ENCODE measurements at regions not wholly inside any gene's neighbourhood (a gene's known extent, or its start where the extent isn't known, plus 50 kb on each side); places are given as distances from the start of the nearest gene placed in this dataset.
A peak's percentile ranks its signal among the peaks of the same experiment; 100 is the strongest.

DNA sequence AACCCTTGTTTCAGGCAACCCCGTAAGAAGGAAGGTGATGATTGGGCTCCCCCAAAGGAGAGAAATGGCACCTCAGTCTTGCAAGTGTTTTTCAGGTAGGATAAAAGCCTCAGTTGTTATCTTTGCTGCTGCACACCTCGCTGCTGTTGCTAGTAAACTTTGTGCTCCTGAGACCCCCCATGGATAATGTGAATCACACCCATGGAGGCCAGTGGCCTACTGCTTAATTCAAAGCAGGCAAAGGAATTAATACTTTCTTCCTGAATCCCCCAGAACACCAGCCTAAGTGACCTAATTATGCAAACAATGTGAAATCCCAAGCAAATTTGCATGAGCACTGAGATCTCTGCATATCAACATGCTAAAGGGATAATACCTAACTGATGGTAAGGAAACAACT, 337.5 kb downstream of the GRIA2 start:
- DNase-seq: no peak

- DNase-seq: no peak
Observed at GRCh38 chr4:157550028-157550427, 329.5 kb downstream of the GRIA2 start.

- DNase-seq: no peak
Observed at GRCh38 chr4:157527954-157528353, 307.4 kb downstream of the GRIA2 start.

- peak in 1 of 51 donors; percentile 4 for DNase-seq
Observed at GRCh38 chr4:157521906-157522305, 301.4 kb downstream of the GRIA2 start.

GRCh38 chr4:157514711-157515110, 294.2 kb downstream of the GRIA2 start:
- no peak for DNase-seq

GRCh38 chr4:157509341-157509740, 288.8 kb downstream of the GRIA2 start:
- peak in 2 of 51 donors; percentile 0 to 7 for DNase-seq

GRCh38 chr4:157502656-157503055, 282.1 kb downstream of the GRIA2 start:
- peak in 2 of 51 donors; percentile 4 to 18 for DNase-seq

DNA sequence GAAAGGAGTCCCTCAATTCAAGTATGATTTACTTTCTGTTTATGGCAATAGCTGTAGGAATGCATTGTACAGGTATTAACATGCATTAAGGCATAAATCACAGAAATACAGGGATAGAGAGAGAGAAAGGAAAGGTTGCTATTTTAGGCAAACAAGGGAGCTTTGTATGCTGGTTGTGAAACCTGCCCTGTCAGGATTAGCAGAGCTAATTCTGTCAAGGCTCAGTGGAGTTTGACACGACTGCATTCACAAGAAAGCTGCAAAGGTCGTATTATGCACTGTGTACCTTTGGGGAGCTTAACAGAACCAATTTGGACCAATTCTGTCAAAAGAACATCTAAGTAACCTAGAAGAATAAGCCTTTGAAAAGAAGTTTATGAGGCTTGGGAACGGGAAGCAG, 239.3 kb downstream of the GRIA2 start:
- no peak for DNase-seq

- DNase-seq: no peak
Observed at GRCh38 chr4:157447195-157447594, 226.7 kb downstream of the GRIA2 start.

DNA sequence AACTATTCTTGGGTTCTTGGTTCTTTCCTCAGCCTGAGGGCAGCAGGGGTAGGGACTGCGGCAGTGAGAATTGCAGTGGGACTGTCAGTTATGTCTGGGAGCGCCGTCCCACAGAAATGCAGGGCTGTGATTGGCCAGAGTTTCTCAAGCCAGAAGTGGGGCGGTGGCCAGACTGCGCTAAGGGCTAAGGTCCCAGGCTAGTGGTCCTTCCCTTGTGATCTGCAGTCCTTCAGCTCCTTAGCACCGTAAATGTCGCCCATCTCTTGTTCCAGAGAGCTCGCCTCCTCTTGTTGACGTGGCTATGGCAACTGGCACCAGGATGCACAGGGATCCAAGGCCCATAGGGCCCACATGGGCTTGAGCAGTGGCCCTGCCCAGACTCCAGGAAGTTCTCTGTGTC, 223.5 kb downstream of the GRIA2 start:
- DNase-seq: no peak

GRCh38 chr4:157443537-157443936, 223.0 kb downstream of the GRIA2 start:
- DNase-seq: no peak

GRCh38 chr4:157425897-157426296, 205.4 kb downstream of the GRIA2 start:
- no peak for DNase-seq

GRCh38 chr4:157423526-157424020, 203.0 kb downstream of the GRIA2 start:
- peak in 1 of 51 donors; percentile 18 for DNase-seq

DNA sequence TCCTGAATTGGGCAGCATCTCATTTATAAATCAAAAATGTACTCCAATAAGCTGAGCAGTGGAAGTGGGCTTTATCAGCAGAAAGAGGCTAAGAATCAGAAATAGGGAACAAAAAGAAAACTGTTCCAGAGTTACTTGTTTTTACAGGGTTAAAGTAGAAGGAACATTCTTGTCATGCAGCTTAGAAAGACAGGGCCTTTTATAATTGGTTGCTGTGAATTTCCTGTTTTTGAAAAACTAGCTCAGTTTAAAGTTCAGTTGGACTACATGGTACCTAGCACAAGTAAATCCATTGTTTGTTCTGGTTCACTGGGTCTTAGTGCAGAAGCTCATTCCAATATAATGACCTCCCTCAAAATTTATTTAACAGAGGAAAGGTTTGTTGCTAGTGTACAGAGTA, 200.8 kb downstream of the GRIA2 start:
- no peak for DNase-seq

Measured in hypothalamus (tissue), 51 donors.